Anterior cingulate cortex (tissue), 58 donors: ENCODE measurements at regions not wholly inside any gene's neighbourhood (a gene's known extent, or its start where the extent isn't known, plus 50 kb on each side); places are given as distances from the start of the nearest gene placed in this dataset.
"Not testable (repeated sequence)": the region's sequence is repeated elsewhere in the genome, so short reads cannot be mapped to it uniquely, and the experiment has no call there.

Experiments used
- DNase-seq, 58 donors: peaks; one replicate each; lab custom pipeline; 2025; lab: John Stamatoyannopoulos, UW

GRCh38 chr12:116687888-116688287 lies 50.0 kb downstream of the SPRING1 start:
- DNase-seq: no peak

- no peak for DNase-seq
These were observed 53.0 kb downstream of the SPRING1 start for GRCh38 chr12:116684891-116685290.

GRCh38 chr12:116677202-116677661 lies 60.6 kb downstream of the SPRING1 start:
- DNase-seq: no peak

- no peak for DNase-seq
These were observed 62.3 kb downstream of the SPRING1 start for GRCh38 chr12:116675339-116676107.

GRCh38 chr12:116674643-116675183 lies 63.2 kb downstream of the SPRING1 start:
- no peak for DNase-seq

- no peak for DNase-seq
These were observed 64.2 kb downstream of the SPRING1 start for GRCh38 chr12:116673681-116674111.

GRCh38 chr12:116672842-116673516 lies 64.9 kb downstream of the SPRING1 start:
- no peak for DNase-seq

- no peak for DNase-seq
These were observed 65.9 kb downstream of the SPRING1 start for GRCh38 chr12:116672010-116672409.

GRCh38 chr12:116670859-116671258 lies 67.0 kb downstream of the SPRING1 start:
- no peak for DNase-seq

GRCh38 chr12:116667752-116668151 lies 70.1 kb downstream of the SPRING1 start:
- no peak for DNase-seq

- DNase-seq: not testable (repeated sequence)
These were observed 71.0 kb downstream of the SPRING1 start for GRCh38 chr12:116666829-116667228.

GRCh38 chr12:116666305-116666673 lies 71.6 kb downstream of the SPRING1 start:
- no peak for DNase-seq

GRCh38 chr12:116665666-116666304 lies 72.1 kb downstream of the SPRING1 start:
- no peak for DNase-seq

GRCh38 chr12:116664085-116664484 lies 73.8 kb downstream of the SPRING1 start:
- DNase-seq: no peak

GRCh38 chr12:116662612-116663144 lies 75.2 kb downstream of the SPRING1 start:
- DNase-seq: peak in 10 of 58 donors; percentile 0 to 13 (median 4)

GRCh38 chr12:116661341-116661740 lies 76.5 kb downstream of the SPRING1 start:
- no peak for DNase-seq

- not testable (repeated sequence) for DNase-seq
These were observed 77.1 kb downstream of the SPRING1 start for GRCh38 chr12:116660740-116661139.

- no peak for DNase-seq
These were observed 77.9 kb downstream of the SPRING1 start for GRCh38 chr12:116659771-116660481.

GRCh38 chr12:116657921-116658495 lies 79.9 kb downstream of the SPRING1 start:
- no peak for DNase-seq

GRCh38 chr12:116656306-116656705 lies 81.6 kb downstream of the SPRING1 start:
- no peak for DNase-seq
